ENCODE measurements at regions not wholly inside any gene's neighbourhood (a gene's known extent, or its start where the extent isn't known, plus 50 kb on each side); places are given as distances from the start of the nearest gene placed in this dataset.

DNA sequence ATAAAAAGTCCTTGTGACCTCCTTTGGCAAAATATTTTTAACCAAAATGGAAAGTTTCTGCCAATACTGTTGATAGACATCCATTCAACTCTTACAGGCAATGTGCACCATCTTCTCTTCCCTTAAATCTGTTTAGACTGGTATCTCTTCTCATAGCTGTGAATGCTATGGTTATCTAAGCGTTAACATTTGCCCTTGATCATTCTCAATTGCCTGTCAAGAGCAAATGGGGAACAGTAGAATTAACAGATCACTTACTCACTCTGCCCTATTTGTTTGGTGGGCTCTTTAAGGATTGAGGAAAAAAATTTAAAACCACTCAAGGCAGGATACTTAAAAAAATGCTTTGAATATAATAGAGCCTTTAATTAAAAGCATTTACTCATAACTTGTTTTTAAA lies 808.4 kb downstream of the NXPH1 start:
- no peak for TF ChIP-seq CTCF (conservative IDR thresholded peaks at IDR 0.05 in 1 of 2, IDR thresholded peaks at IDR 0.05 in 1 of 2; ENCODE audit: extremely low read depth in 1 of 2, insufficient read depth in 1 of 2, low read depth in 1 of 2, low read length in 2 of 2)
- no peak for TF ChIP-seq EZH2 (IDR thresholded peaks at IDR 0.05; ENCODE audit: borderline replicate concordance, low read length)

Measured in mammary epithelial cell (primary cell).